HEK293T (cell line): ENCODE measurements at regions not wholly inside any gene's neighbourhood (a gene's known extent, or its start where the extent isn't known, plus 50 kb on each side); places are given as distances from the start of the nearest gene placed in this dataset.

ENCODE experiments used
- BHLHE40 ChIP-seq: fragments of 450-650 bp; IDR thresholded peaks from 2 replicates; pipeline ENCODE4 v1.6.1; 2016; ENCODE audit warnings: mild to moderate bottlenecking, moderate library complexity, borderline replicate concordance
- ELF4 ChIP-seq: fragments of 450-650 bp; IDR thresholded peaks from 2 replicates; pipeline ENCODE4 v1.6.1; 2017; ENCODE audit warnings: antibody characterized with exemption
- FOXA1 ChIP-seq: fragments of 450-650 bp; IDR thresholded peaks from 2 replicates; pipeline ENCODE4 v1.6.1; 2016; ENCODE audit warnings: mild to moderate bottlenecking
- FOXK2 ChIP-seq: fragments of 450-650 bp; IDR thresholded peaks from 2 replicates; pipeline ENCODE4 v1.6.1; 2016; ENCODE audit warnings: mild to moderate bottlenecking
- FOXM1 ChIP-seq: fragments of 450-650 bp; IDR thresholded peaks from 2 replicates; pipeline ENCODE4 v1.6.1; 2017; ENCODE audit warnings: mild to moderate bottlenecking, borderline replicate concordance
- HDGF ChIP-seq: fragments of 450-650 bp; IDR thresholded peaks from 2 replicates; pipeline ENCODE4 v1.6.1; 2017; ENCODE audit warnings: antibody characterized with exemption, borderline replicate concordance
- LEF1 ChIP-seq: fragments of 450-650 bp; IDR thresholded peaks from 2 replicates; pipeline ENCODE4 v1.6.1; 2017; ENCODE audit warnings: mild to moderate bottlenecking, borderline replicate concordance
- NFRKB ChIP-seq: fragments of 450-650 bp; IDR thresholded peaks from 2 replicates; pipeline ENCODE4 v1.6.1; 2016; ENCODE audit warnings: mild to moderate bottlenecking, moderate library complexity
- SP1 ChIP-seq: fragments of 450-650 bp; IDR thresholded peaks from 2 replicates; pipeline ENCODE4 v1.6.1; 2017
- TARDBP ChIP-seq: fragments of 450-650 bp; IDR thresholded peaks from 2 replicates; pipeline ENCODE4 v1.6.1; 2016
- TF ChIP-seq, protein P1 (sequence below): fragments of 450-650 bp; IDR thresholded peaks from 2 replicates; pipeline ENCODE4 v1.6.1; 2016

DNA sequence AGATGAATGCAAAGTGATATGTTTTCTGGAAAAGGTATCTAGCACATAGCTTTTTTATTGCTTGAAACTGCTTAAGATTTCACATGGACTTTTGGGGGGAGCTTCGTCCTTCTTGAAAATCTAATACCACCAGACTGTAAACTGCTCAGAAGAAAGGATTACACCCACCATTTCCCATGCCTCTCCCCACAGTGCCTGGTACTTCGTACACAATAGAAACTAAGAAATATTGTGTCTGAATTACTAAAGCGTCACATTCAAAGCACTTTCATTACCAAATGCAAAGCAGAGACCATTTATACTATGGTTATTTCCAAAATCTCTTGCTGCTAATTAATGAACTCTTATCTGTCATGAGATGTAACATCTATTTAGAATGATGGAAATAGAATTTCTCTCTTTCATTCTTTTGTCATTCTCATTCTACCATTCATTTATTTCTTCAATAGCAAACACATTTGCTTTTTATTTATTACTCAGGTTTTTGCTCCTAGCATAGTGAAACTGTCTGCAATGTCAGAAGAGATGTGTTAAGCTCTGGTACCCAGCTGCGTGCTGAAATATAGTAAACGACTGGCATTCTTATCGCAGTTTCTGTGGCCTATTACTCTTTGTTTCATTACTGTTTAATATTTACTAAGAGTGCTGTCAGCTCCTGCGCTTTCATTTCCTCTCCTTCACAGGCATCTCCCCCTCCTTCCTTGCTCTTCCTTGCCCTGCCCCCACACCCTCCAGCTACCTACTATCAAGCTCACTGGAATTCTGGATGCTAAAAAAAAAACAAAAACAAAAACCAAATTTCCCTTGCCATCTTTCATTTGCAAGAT, 51.4 kb upstream of the RAPGEF2 start:
- no peak for TF ChIP-seq BHLHE40
- TF ChIP-seq TARDBP, result no peak
- TF ChIP-seq ELF4, result no peak
- TF ChIP-seq FOXA1, result no peak
- TF ChIP-seq FOXM1, result no peak
- TF ChIP-seq SP1, result no peak
- TF ChIP-seq FOXK2, result no peak
- TF ChIP-seq NFRKB, result no peak
- TF ChIP-seq HDGF, result no peak
- no peak for TF ChIP-seq LEF1
- TF ChIP-seq, protein P1, sequence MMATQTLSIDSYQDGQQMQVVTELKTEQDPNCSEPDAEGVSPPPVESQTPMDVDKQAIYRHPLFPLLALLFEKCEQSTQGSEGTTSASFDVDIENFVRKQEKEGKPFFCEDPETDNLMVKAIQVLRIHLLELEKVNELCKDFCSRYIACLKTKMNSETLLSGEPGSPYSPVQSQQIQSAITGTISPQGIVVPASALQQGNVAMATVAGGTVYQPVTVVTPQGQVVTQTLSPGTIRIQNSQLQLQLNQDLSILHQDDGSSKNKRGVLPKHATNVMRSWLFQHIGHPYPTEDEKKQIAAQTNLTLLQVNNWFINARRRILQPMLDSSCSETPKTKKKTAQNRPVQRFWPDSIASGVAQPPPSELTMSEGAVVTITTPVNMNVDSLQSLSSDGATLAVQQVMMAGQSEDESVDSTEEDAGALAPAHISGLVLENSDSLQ, result no peak
